ENCODE measurements at regions not wholly inside any gene's neighbourhood (a gene's known extent, or its start where the extent isn't known, plus 50 kb on each side); places are given as distances from the start of the nearest gene placed in this dataset.
"Not testable (repeated sequence)": the region's sequence is repeated elsewhere in the genome, so short reads cannot be mapped to it uniquely, and the experiment has no call there.

- Histone ChIP-seq H3K27me3 (replicated peaks; ENCODE audit: control insufficient read depth, insufficient read depth, low read length) (no peaks in the 10 kb centered on the region), H3K36me3 (ENCODE audit: control insufficient read depth, insufficient read depth, low read length) (no peaks in the 10 kb centered on the region), H3K9me3 (no peaks in the 10 kb centered on the region), H3K4me1 (no peaks in the 10 kb centered on the region), H3K4me3 (ENCODE audit: low read depth, low read length) (no peak overlapping the region)
- no peak for DNase-seq
- Mint-ChIP-seq H3K9me3 (ENCODE audit: unreplicated experiment) (no peaks in the 10 kb centered on the region), H3K4me1 (ENCODE audit: low read depth, unreplicated experiment) (no peaks in the 10 kb centered on the region), H3K27ac (ENCODE audit: unreplicated experiment) (no peak overlapping the region), H3K36me3 (ENCODE audit: insufficient read depth, unreplicated experiment) (no peaks in the 10 kb centered on the region), H3K27me3 (ENCODE audit: insufficient read depth, unreplicated experiment) (no peaks in the 10 kb centered on the region), H3K4me3 (ENCODE audit: unreplicated experiment) (no peak overlapping the region)
- intact Hi-C loops (cut with micrococcal nuclease; ENCODE audit: unreplicated experiment) = no loop called here
- ChIA-PET POLR2A (no interaction called here), CTCF (no interaction called here)
- BruUV-seq (replicated peaks) = no TSS peak
- TF ChIP-seq, protein P1, sequence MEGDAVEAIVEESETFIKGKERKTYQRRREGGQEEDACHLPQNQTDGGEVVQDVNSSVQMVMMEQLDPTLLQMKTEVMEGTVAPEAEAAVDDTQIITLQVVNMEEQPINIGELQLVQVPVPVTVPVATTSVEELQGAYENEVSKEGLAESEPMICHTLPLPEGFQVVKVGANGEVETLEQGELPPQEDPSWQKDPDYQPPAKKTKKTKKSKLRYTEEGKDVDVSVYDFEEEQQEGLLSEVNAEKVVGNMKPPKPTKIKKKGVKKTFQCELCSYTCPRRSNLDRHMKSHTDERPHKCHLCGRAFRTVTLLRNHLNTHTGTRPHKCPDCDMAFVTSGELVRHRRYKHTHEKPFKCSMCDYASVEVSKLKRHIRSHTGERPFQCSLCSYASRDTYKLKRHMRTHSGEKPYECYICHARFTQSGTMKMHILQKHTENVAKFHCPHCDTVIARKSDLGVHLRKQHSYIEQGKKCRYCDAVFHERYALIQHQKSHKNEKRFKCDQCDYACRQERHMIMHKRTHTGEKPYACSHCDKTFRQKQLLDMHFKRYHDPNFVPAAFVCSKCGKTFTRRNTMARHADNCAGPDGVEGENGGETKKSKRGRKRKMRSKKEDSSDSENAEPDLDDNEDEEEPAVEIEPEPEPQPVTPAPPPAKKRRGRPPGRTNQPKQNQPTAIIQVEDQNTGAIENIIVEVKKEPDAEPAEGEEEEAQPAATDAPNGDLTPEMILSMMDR (IDR thresholded peaks at IDR 0.05; ENCODE audit: insufficient read depth in 1 of 2, low read depth in 1 of 2, low read length in 1 of 2, severe bottlenecking in 1 of 2, unreplicated experiment in 1 of 2) = no peak
Observed at GRCh38 chr3:102936511-102937045, 501.8 kb downstream of the ZPLD1 start.

- DNase-seq = no peak
- POLR2A ChIA-PET = no interaction called here
- H3K4me3 ChIP-seq (ENCODE audit: low read depth, low read length) = no peak overlapping the region
- TF ChIP-seq, protein P1 (IDR thresholded peaks at IDR 0.05; ENCODE audit: insufficient read depth in 1 of 2, low read depth in 1 of 2, low read length in 1 of 2, severe bottlenecking in 1 of 2, unreplicated experiment in 1 of 2) = no peak
- CTCF ChIA-PET = no interaction called here
- H3K27me3 Mint-ChIP-seq (ENCODE audit: insufficient read depth, unreplicated experiment) = no peaks in the 10 kb centered on the region
- no peak overlapping the region for H3K4me3 Mint-ChIP-seq (ENCODE audit: unreplicated experiment)
- H3K4me1 ChIP-seq = no peaks in the 10 kb centered on the region
- no TSS peak for BruUV-seq (replicated peaks)
- H3K9me3 Mint-ChIP-seq (ENCODE audit: unreplicated experiment) = no peaks in the 10 kb centered on the region
- H3K4me1 Mint-ChIP-seq (ENCODE audit: low read depth, unreplicated experiment) = no peaks in the 10 kb centered on the region
- H3K9me3 ChIP-seq = no peaks in the 10 kb centered on the region; the same call in 1 of the 2 replicates
- H3K27me3 ChIP-seq (replicated peaks; ENCODE audit: control insufficient read depth, insufficient read depth, low read length) = no peaks in the 10 kb centered on the region
- H3K36me3 Mint-ChIP-seq (ENCODE audit: insufficient read depth, unreplicated experiment) = no peaks in the 10 kb centered on the region
- H3K27ac Mint-ChIP-seq (ENCODE audit: unreplicated experiment) = no peak overlapping the region
- intact Hi-C loops (cut with micrococcal nuclease; ENCODE audit: unreplicated experiment) = no loop called here
- H3K36me3 ChIP-seq (ENCODE audit: control insufficient read depth, insufficient read depth, low read length) = no peaks in the 10 kb centered on the region
Observed at GRCh38 chr3:102941786-102942185, 507.0 kb downstream of the ZPLD1 start.

DNA sequence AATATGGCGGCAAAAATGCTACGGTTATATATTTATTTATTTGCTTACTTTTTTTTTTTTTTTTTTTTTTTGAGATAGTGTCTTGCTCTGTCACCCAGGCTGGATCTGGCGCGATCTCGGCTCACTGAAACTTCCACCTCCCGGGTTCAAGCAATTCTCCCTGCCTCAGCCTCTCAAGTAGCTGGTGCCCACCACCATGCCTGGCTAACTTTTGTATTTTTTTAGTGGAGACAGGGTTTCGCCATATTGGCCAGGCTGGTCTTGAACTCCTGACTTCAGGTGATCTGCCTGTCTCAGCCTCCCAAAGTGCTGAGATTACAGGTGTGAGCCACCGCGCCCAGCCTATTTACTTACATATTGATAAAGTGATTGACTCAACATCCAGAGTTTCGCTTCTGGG is 511.6 kb downstream of the ZPLD1 start:
- H3K27me3 Mint-ChIP-seq (ENCODE audit: insufficient read depth, unreplicated experiment); H3K4me1 ChIP-seq; H3K27me3 ChIP-seq (replicated peaks; ENCODE audit: control insufficient read depth, insufficient read depth, low read length); H3K36me3 Mint-ChIP-seq (ENCODE audit: insufficient read depth, unreplicated experiment); H3K9me3 ChIP-seq; H3K4me3 ChIP-seq (ENCODE audit: low read depth, low read length); intact Hi-C loops (cut with micrococcal nuclease; ENCODE audit: unreplicated experiment); H3K9me3 Mint-ChIP-seq (ENCODE audit: unreplicated experiment); BruUV-seq (replicated peaks); POLR2A ChIA-PET; H3K36me3 ChIP-seq (ENCODE audit: control insufficient read depth, insufficient read depth, low read length); H3K4me1 Mint-ChIP-seq (ENCODE audit: low read depth, unreplicated experiment); DNase-seq; H3K27ac Mint-ChIP-seq (ENCODE audit: unreplicated experiment); H3K4me3 Mint-ChIP-seq (ENCODE audit: unreplicated experiment); CTCF ChIA-PET: not testable (repeated sequence)

GRCh38 chr3:102972350-102972749 is 537.5 kb downstream of the ZPLD1 start:
- Mint-ChIP-seq H3K27ac (ENCODE audit: unreplicated experiment) (no peak overlapping the region), H3K4me1 (ENCODE audit: low read depth, unreplicated experiment) (no peaks in the 10 kb centered on the region), H3K4me3 (ENCODE audit: unreplicated experiment) (no peak overlapping the region), H3K36me3 (ENCODE audit: insufficient read depth, unreplicated experiment) (no peaks in the 10 kb centered on the region), H3K27me3 (ENCODE audit: insufficient read depth, unreplicated experiment) (no peaks in the 10 kb centered on the region), H3K9me3 (ENCODE audit: unreplicated experiment) (peaks cover 19% of the 10 kb centered on the region)
- no TSS peak for BruUV-seq (replicated peaks)
- intact Hi-C loops (cut with micrococcal nuclease; ENCODE audit: unreplicated experiment) = no loop called here
- Histone ChIP-seq H3K9me3 (no peaks in the 10 kb centered on the region), H3K36me3 (ENCODE audit: control insufficient read depth, insufficient read depth, low read length) (no peaks in the 10 kb centered on the region), H3K27me3 (replicated peaks; ENCODE audit: control insufficient read depth, insufficient read depth, low read length) (no peaks in the 10 kb centered on the region), H3K4me3 (ENCODE audit: low read depth, low read length) (no peak overlapping the region), H3K4me1 (no peaks in the 10 kb centered on the region)
- TF ChIP-seq, protein P1 (IDR thresholded peaks at IDR 0.05; ENCODE audit: insufficient read depth in 1 of 2, low read depth in 1 of 2, low read length in 1 of 2, severe bottlenecking in 1 of 2, unreplicated experiment in 1 of 2) = no peak
- DNase-seq = no peak
- ChIA-PET CTCF (no interaction called here), POLR2A (no interaction called here)

All from Caco-2 (cell line).